ENCODE measurements at regions not wholly inside any gene's neighbourhood (a gene's known extent, or its start where the extent isn't known, plus 50 kb on each side); places are given as distances from the start of the nearest gene placed in this dataset.

GRCh38 chr11:134745456-134745855 lies 333.4 kb upstream of the B3GAT1 start:
- H3K4me2 ChIP-seq (ENCODE audit: low read depth, low read length, poor library complexity, severe bottlenecking), result no peak overlapping the region
- no peak overlapping the region for H3K9ac ChIP-seq (ENCODE audit: low read length)
- no peak for DNase-seq
- H3K4me3 ChIP-seq (ENCODE audit: low read length), result no peak overlapping the region
- no peak overlapping the region for H3K27ac ChIP-seq (ENCODE audit: low read length)
- H3K9me2 ChIP-seq (replicated peaks; ENCODE audit: insufficient read depth, low read length), result no peaks in the 10 kb centered on the region
- H4K20me1 ChIP-seq (ENCODE audit: insufficient read depth, low read depth, low read length), result no peaks in the 10 kb centered on the region
- no peaks in the 10 kb centered on the region for H3K27me3 ChIP-seq (ENCODE audit: low read length)
- H3K36me3 ChIP-seq (ENCODE audit: insufficient read depth, low read length), result no peaks in the 10 kb centered on the region
- no peak overlapping the region for H2AFZ ChIP-seq (ENCODE audit: low read length)
- H3K79me2 ChIP-seq (ENCODE audit: low read length), result no peaks in the 10 kb centered on the region
- peaks cover 4% of the 10 kb centered on the region; the same call in 1 of the 2 replicates for H3K4me1 ChIP-seq (ENCODE audit: low read length)
- no peaks in the 10 kb centered on the region for H3K9me3 ChIP-seq (ENCODE audit: low read length)

- no peak overlapping the region for H3K4me3 ChIP-seq (ENCODE audit: low read length)
- DNase-seq, result no peak
Observed at GRCh38 chr11:134743820-134744195, 331.8 kb upstream of the B3GAT1 start.

GRCh38 chr11:134742956-134743819 lies 331.1 kb upstream of the B3GAT1 start:
- Histone ChIP-seq H2AFZ (ENCODE audit: low read length) (no peak overlapping the region), H3K4me1 (ENCODE audit: low read length) (peaks cover 4% of the 10 kb centered on the region; the same call in 1 of the 2 replicates), H3K9me3 (ENCODE audit: low read length) (no peaks in the 10 kb centered on the region), H3K4me2 (ENCODE audit: low read depth, low read length, poor library complexity, severe bottlenecking) (no peak overlapping the region), H4K20me1 (ENCODE audit: insufficient read depth, low read depth, low read length) (no peaks in the 10 kb centered on the region), H3K27ac (ENCODE audit: low read length) (no peak overlapping the region), H3K36me3 (ENCODE audit: insufficient read depth, low read length) (no peaks in the 10 kb centered on the region), H3K9me2 (replicated peaks; ENCODE audit: insufficient read depth, low read length) (no peaks in the 10 kb centered on the region), H3K27me3 (ENCODE audit: low read length) (no peaks in the 10 kb centered on the region), H3K4me3 (ENCODE audit: low read length) (no peak overlapping the region), H3K9ac (ENCODE audit: low read length) (no peak overlapping the region), H3K79me2 (ENCODE audit: low read length) (no peaks in the 10 kb centered on the region)
- DNase-seq, result no peak

More at GRCh38 chr11:134743820-134744195, 331.8 kb upstream of the B3GAT1 start:
- H3K9me3 ChIP-seq (ENCODE audit: low read length), result no peaks in the 10 kb centered on the region
- no peaks in the 10 kb centered on the region for H4K20me1 ChIP-seq (ENCODE audit: insufficient read depth, low read depth, low read length)
- H3K27ac ChIP-seq (ENCODE audit: low read length), result no peak overlapping the region
- H3K27me3 ChIP-seq (ENCODE audit: low read length), result no peaks in the 10 kb centered on the region
- H3K79me2 ChIP-seq (ENCODE audit: low read length), result no peaks in the 10 kb centered on the region
- no peaks in the 10 kb centered on the region for H3K9me2 ChIP-seq (replicated peaks; ENCODE audit: insufficient read depth, low read length)
- H3K4me2 ChIP-seq (ENCODE audit: low read depth, low read length, poor library complexity, severe bottlenecking), result no peak overlapping the region
- H3K4me1 ChIP-seq (ENCODE audit: low read length), result peaks cover 4% of the 10 kb centered on the region; the same call in 1 of the 2 replicates
- H3K36me3 ChIP-seq (ENCODE audit: insufficient read depth, low read length), result no peaks in the 10 kb centered on the region
- no peak overlapping the region for H3K9ac ChIP-seq (ENCODE audit: low read length)
- no peak overlapping the region for H2AFZ ChIP-seq (ENCODE audit: low read length)

- Histone ChIP-seq H3K4me1 (ENCODE audit: low read length) (peaks cover 4% of the 10 kb centered on the region; the same call in 1 of the 2 replicates), H3K9ac (ENCODE audit: low read length) (no peak overlapping the region), H3K9me3 (ENCODE audit: low read length) (no peaks in the 10 kb centered on the region), H3K9me2 (replicated peaks; ENCODE audit: insufficient read depth, low read length) (no peaks in the 10 kb centered on the region), H2AFZ (ENCODE audit: low read length) (no peak overlapping the region), H3K27me3 (ENCODE audit: low read length) (no peaks in the 10 kb centered on the region), H4K20me1 (ENCODE audit: insufficient read depth, low read depth, low read length) (no peaks in the 10 kb centered on the region), H3K36me3 (ENCODE audit: insufficient read depth, low read length) (no peaks in the 10 kb centered on the region), H3K27ac (ENCODE audit: low read length) (no peak overlapping the region), H3K4me2 (ENCODE audit: low read depth, low read length, poor library complexity, severe bottlenecking) (no peak overlapping the region), H3K4me3 (ENCODE audit: low read length) (no peak overlapping the region), H3K79me2 (ENCODE audit: low read length) (no peaks in the 10 kb centered on the region)
- DNase-seq, result no peak
Observed at GRCh38 chr11:134742224-134742612, 330.2 kb upstream of the B3GAT1 start.

GRCh38 chr11:134741453-134742223 lies 329.6 kb upstream of the B3GAT1 start:
- no peaks in the 10 kb centered on the region for H3K36me3 ChIP-seq (ENCODE audit: insufficient read depth, low read length)

GRCh38 chr11:134740590-134741261 lies 328.7 kb upstream of the B3GAT1 start:
- DNase-seq, result no peak

More at GRCh38 chr11:134741453-134742223, 329.6 kb upstream of the B3GAT1 start:
- H3K9ac ChIP-seq (ENCODE audit: low read length), result no peak overlapping the region
- H3K9me3 ChIP-seq (ENCODE audit: low read length), result no peaks in the 10 kb centered on the region
- no peaks in the 10 kb centered on the region for H3K9me2 ChIP-seq (replicated peaks; ENCODE audit: insufficient read depth, low read length)
- no peaks in the 10 kb centered on the region for H3K79me2 ChIP-seq (ENCODE audit: low read length)
- no peaks in the 10 kb centered on the region for H3K27me3 ChIP-seq (ENCODE audit: low read length)
- no peak overlapping the region for H2AFZ ChIP-seq (ENCODE audit: low read length)
- peaks cover 4% of the 10 kb centered on the region; the same call in 1 of the 2 replicates for H3K4me1 ChIP-seq (ENCODE audit: low read length)
- H3K27ac ChIP-seq (ENCODE audit: low read length), result no peak overlapping the region
- H4K20me1 ChIP-seq (ENCODE audit: insufficient read depth, low read depth, low read length), result no peaks in the 10 kb centered on the region
- no peak for DNase-seq
- no peak overlapping the region for H3K4me3 ChIP-seq (ENCODE audit: low read length)
- H3K4me2 ChIP-seq (ENCODE audit: low read depth, low read length, poor library complexity, severe bottlenecking), result no peak overlapping the region

GRCh38 chr11:134739136-134739535 lies 327.1 kb upstream of the B3GAT1 start:
- no peaks in the 10 kb centered on the region for H3K36me3 ChIP-seq (ENCODE audit: insufficient read depth, low read length)
- no peak overlapping the region for H3K27ac ChIP-seq (ENCODE audit: low read length)
- no peak overlapping the region for H2AFZ ChIP-seq (ENCODE audit: low read length)
- H3K4me3 ChIP-seq (ENCODE audit: low read length), result no peak overlapping the region
- H3K9me2 ChIP-seq (replicated peaks; ENCODE audit: insufficient read depth, low read length), result no peaks in the 10 kb centered on the region
- peaks cover 4% of the 10 kb centered on the region; the same call in 1 of the 2 replicates for H3K4me1 ChIP-seq (ENCODE audit: low read length)
- H3K9me3 ChIP-seq (ENCODE audit: low read length), result no peaks in the 10 kb centered on the region
- H3K4me2 ChIP-seq (ENCODE audit: low read depth, low read length, poor library complexity, severe bottlenecking), result no peak overlapping the region
- no peaks in the 10 kb centered on the region for H4K20me1 ChIP-seq (ENCODE audit: insufficient read depth, low read depth, low read length)
- H3K27me3 ChIP-seq (ENCODE audit: low read length), result no peaks in the 10 kb centered on the region
- no peak for DNase-seq
- no peaks in the 10 kb centered on the region for H3K79me2 ChIP-seq (ENCODE audit: low read length)
- no peak overlapping the region for H3K9ac ChIP-seq (ENCODE audit: low read length)

More at GRCh38 chr11:134740590-134741261, 328.7 kb upstream of the B3GAT1 start:
- Histone ChIP-seq H3K4me3 (ENCODE audit: low read length) (no peak overlapping the region), H2AFZ (ENCODE audit: low read length) (no peak overlapping the region), H3K36me3 (ENCODE audit: insufficient read depth, low read length) (no peaks in the 10 kb centered on the region), H3K27ac (ENCODE audit: low read length) (no peak overlapping the region), H3K9ac (ENCODE audit: low read length) (no peak overlapping the region), H3K4me2 (ENCODE audit: low read depth, low read length, poor library complexity, severe bottlenecking) (no peak overlapping the region), H3K9me3 (ENCODE audit: low read length) (no peaks in the 10 kb centered on the region), H3K4me1 (ENCODE audit: low read length) (peaks cover 4% of the 10 kb centered on the region; the same call in 1 of the 2 replicates), H4K20me1 (ENCODE audit: insufficient read depth, low read depth, low read length) (no peaks in the 10 kb centered on the region), H3K9me2 (replicated peaks; ENCODE audit: insufficient read depth, low read length) (no peaks in the 10 kb centered on the region), H3K27me3 (ENCODE audit: low read length) (no peaks in the 10 kb centered on the region), H3K79me2 (ENCODE audit: low read length) (no peaks in the 10 kb centered on the region)

GRCh38 chr11:134738581-134738980 lies 326.5 kb upstream of the B3GAT1 start:
- H3K4me3 ChIP-seq (ENCODE audit: low read length), result no peak overlapping the region

More at GRCh38 chr11:134738581-134738980, 326.5 kb upstream of the B3GAT1 start:
- no peak overlapping the region for H2AFZ ChIP-seq (ENCODE audit: low read length)
- no peaks in the 10 kb centered on the region for H3K27me3 ChIP-seq (ENCODE audit: low read length)
- no peak overlapping the region for H3K27ac ChIP-seq (ENCODE audit: low read length)
- H3K9ac ChIP-seq (ENCODE audit: low read length), result no peak overlapping the region
- no peaks in the 10 kb centered on the region for H3K36me3 ChIP-seq (ENCODE audit: insufficient read depth, low read length)
- H3K9me2 ChIP-seq (replicated peaks; ENCODE audit: insufficient read depth, low read length), result no peaks in the 10 kb centered on the region
- no peak overlapping the region for H3K4me2 ChIP-seq (ENCODE audit: low read depth, low read length, poor library complexity, severe bottlenecking)
- no peaks in the 10 kb centered on the region for H3K79me2 ChIP-seq (ENCODE audit: low read length)
- H3K9me3 ChIP-seq (ENCODE audit: low read length), result no peaks in the 10 kb centered on the region
- peaks cover 4% of the 10 kb centered on the region; the same call in 1 of the 2 replicates for H3K4me1 ChIP-seq (ENCODE audit: low read length)
- no peaks in the 10 kb centered on the region for H4K20me1 ChIP-seq (ENCODE audit: insufficient read depth, low read depth, low read length)
- no peak for DNase-seq

Measured in Karpas-422 (cell line).